Esophagus squamous epithelium (tissue), 4 donors: ENCODE measurements at regions not wholly inside any gene's neighbourhood (a gene's known extent, or its start where the extent isn't known, plus 50 kb on each side); places are given as distances from the start of the nearest gene placed in this dataset.

Experiments
- CTCF ChIP-seq, 6 experiments: fragments of 450-650 bp in 4 of 6; fragments of 200-600 bp in 2 of 6; sonication (generic) in 2 of 6; IDR thresholded peaks; one replicate each; pipeline ENCODE4 v1.5.1; 2016 to 2019; ENCODE audit warnings: antibody characterized with exemption in 6 of 6, mild to moderate bottlenecking in 4 of 6, moderate library complexity in 4 of 6
- POLR2A ChIP-seq, 4 donors: fragments of 450-650 bp; IDR thresholded peaks; one replicate each; pipeline ENCODE4 v1.6.1; 2017; ENCODE audit warnings: antibody characterized with exemption in 4 of 4, mild to moderate bottlenecking in 4 of 4, moderate library complexity in 3 of 4

- TF ChIP-seq CTCF (IDR thresholded peaks at IDR 0.05) = no peak
- TF ChIP-seq POLR2A (IDR thresholded peaks at IDR 0.05) = no peak
Measured at GRCh38 chr16:73279451-73279850, 231.5 kb upstream of the ZFHX3 start.
